Fibroblast of lung (primary cell): ENCODE measurements at regions not wholly inside any gene's neighbourhood (a gene's known extent, or its start where the extent isn't known, plus 50 kb on each side); places are given as distances from the start of the nearest gene placed in this dataset.

Experiments used
- EZH2 ChIP-seq: IDR thresholded peaks from 2 replicates; pipeline ENCODE4 v1.5.1; 2012; ENCODE audit warnings: low read length, control low read depth, mild to moderate bottlenecking; ENCODE audit errors: missing control alignments
- TF ChIP-seq, protein P1 (sequence below), 2 donors: IDR thresholded peaks in 1 of 2; conservative IDR thresholded peaks in 1 of 2; 1 replicate in 1 of 2; 2 replicates in 1 of 2; pipeline ENCODE4 v1.5.1; 2011 to 2012; ENCODE audit warnings: low read length in 2 of 2, control low read depth in 1 of 2, inconsistent platforms in 1 of 2, low read depth in 1 of 2, mild to moderate bottlenecking in 1 of 2

DNA sequence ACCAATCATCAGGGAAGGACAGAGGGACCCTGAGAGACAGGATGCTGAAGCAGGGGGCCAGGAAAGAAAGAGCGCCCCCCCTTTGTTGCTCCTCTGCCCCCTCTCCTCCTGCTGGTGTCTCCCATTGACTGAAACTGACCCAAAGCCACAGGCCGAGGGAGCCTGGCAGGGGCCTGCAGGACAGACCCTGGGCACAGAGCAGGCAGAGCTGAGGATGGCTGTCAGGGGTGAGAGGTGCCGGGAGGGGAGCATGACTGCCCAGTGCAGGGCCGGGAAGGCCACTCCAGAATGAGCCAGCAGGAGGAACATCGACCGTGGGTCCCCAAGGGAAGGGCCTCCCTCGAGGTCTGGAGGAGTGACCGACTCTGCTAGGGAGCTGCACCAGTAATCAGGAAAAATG lies 427.8 kb downstream of the PREX1 start:
- TF ChIP-seq, protein P1, sequence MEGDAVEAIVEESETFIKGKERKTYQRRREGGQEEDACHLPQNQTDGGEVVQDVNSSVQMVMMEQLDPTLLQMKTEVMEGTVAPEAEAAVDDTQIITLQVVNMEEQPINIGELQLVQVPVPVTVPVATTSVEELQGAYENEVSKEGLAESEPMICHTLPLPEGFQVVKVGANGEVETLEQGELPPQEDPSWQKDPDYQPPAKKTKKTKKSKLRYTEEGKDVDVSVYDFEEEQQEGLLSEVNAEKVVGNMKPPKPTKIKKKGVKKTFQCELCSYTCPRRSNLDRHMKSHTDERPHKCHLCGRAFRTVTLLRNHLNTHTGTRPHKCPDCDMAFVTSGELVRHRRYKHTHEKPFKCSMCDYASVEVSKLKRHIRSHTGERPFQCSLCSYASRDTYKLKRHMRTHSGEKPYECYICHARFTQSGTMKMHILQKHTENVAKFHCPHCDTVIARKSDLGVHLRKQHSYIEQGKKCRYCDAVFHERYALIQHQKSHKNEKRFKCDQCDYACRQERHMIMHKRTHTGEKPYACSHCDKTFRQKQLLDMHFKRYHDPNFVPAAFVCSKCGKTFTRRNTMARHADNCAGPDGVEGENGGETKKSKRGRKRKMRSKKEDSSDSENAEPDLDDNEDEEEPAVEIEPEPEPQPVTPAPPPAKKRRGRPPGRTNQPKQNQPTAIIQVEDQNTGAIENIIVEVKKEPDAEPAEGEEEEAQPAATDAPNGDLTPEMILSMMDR (conservative IDR thresholded peaks at IDR 0.05 in 1 of 2, IDR thresholded peaks at IDR 0.05 in 1 of 2; ENCODE audit: low read depth in 1 of 2, low read length in 2 of 2), result no peak
- TF ChIP-seq EZH2, result no peak
